Right atrium auricular region (tissue), 2 donors: ENCODE measurements at regions not wholly inside any gene's neighbourhood (a gene's known extent, or its start where the extent isn't known, plus 50 kb on each side); places are given as distances from the start of the nearest gene placed in this dataset.

ENCODE experiments used
- DNase-seq: peaks from one replicate; pipeline ENCODE4 v3.0.0-alpha.2; 2019; ENCODE audit warnings: low spot score
- H3K27ac ChIP-seq, 2 donors: fragments of 200-600 bp; sonication (generic); 1 replicate in 1 of 2; 2 replicates in 1 of 2; pipeline ENCODE4 v1.5.1; 2016 to 2019
- H3K27me3 ChIP-seq, 2 donors: fragments of 200-600 bp; sonication (generic); one replicate each; pipeline versions ENCODE4 v1.5.1 to v1.6.0; 2017 to 2019
- H3K36me3 ChIP-seq: fragments of 200-600 bp; sonication (generic); one replicate; pipeline ENCODE4 v1.5.1; 2016
- H3K4me1 ChIP-seq, 2 donors: fragments of 200-600 bp; sonication (generic); one replicate each; pipeline versions ENCODE4 v1.5.1 to v1.6.0; 2017 to 2019
- H3K4me3 ChIP-seq, 2 donors: fragments of 200-600 bp; sonication (generic); 1 replicate in 1 of 2; 2 replicates in 1 of 2; pipeline ENCODE4 v1.5.1; 2017 to 2019; ENCODE audit warnings: mild to moderate bottlenecking in 1 of 2, moderate library complexity in 1 of 2
- H3K9me3 ChIP-seq, 2 donors: fragments of 200-600 bp; sonication (generic); one replicate each; pipeline ENCODE4 v1.5.1; 2019
- CTCF ChIP-seq, 2 donors: fragments of 200-600 bp; sonication (generic); IDR thresholded peaks; one replicate each; pipeline ENCODE4 v1.5.1; 2019; ENCODE audit warnings: antibody characterized with exemption in 2 of 2

GRCh38 chr6:163634211-163635171 lies 220.0 kb downstream of the QKI start:
- peaks cover 0 to 8% of the 10 kb centered on the region in 2 donors for H3K9me3 ChIP-seq
- H3K4me3 ChIP-seq: no peak overlapping the region
- H3K4me1 ChIP-seq: peaks cover 0 to 6% of the 10 kb centered on the region in 2 donors
- no peaks in the 10 kb centered on the region for H3K36me3 ChIP-seq
- H3K27ac ChIP-seq: no peak overlapping the region
- no peak for TF ChIP-seq CTCF (IDR thresholded peaks at IDR 0.05)
- DNase-seq: no peak
- no peaks in the 10 kb centered on the region for H3K27me3 ChIP-seq

GRCh38 chr6:163630991-163631390 lies 216.5 kb downstream of the QKI start:
- peak overlapping the region in 1 of 2 donors; percentile 19 for H3K4me3 ChIP-seq
- no peak for TF ChIP-seq CTCF (IDR thresholded peaks at IDR 0.05)
- H3K9me3 ChIP-seq: peaks cover 0 to 13% of the 10 kb centered on the region in 2 donors
- DNase-seq: no peak
- no peak overlapping the region for H3K27ac ChIP-seq
- no peaks in the 10 kb centered on the region for H3K27me3 ChIP-seq
- no peaks in the 10 kb centered on the region for H3K36me3 ChIP-seq
- peaks cover 0 to 6% of the 10 kb centered on the region in 2 donors for H3K4me1 ChIP-seq

GRCh38 chr6:163630572-163630971 lies 216.1 kb downstream of the QKI start:
- Histone ChIP-seq H3K4me3 (peak overlapping the region in 1 of 2 donors; percentile 19), H3K27me3 (no peaks in the 10 kb centered on the region)
- DNase-seq: no peak

GRCh38 chr6:163630096-163630495 lies 215.6 kb downstream of the QKI start:
- no peak for TF ChIP-seq CTCF (IDR thresholded peaks at IDR 0.05)
- H3K4me3 ChIP-seq: no peak overlapping the region
- peaks cover 0 to 13% of the 10 kb centered on the region in 2 donors for H3K9me3 ChIP-seq
- H3K4me1 ChIP-seq: peaks cover 0 to 6% of the 10 kb centered on the region in 2 donors
- no peak for DNase-seq
- H3K36me3 ChIP-seq: no peaks in the 10 kb centered on the region
- no peaks in the 10 kb centered on the region for H3K27me3 ChIP-seq
- no peak overlapping the region for H3K27ac ChIP-seq

More at GRCh38 chr6:163630572-163630971, 216.1 kb downstream of the QKI start:
- no peak for TF ChIP-seq CTCF (IDR thresholded peaks at IDR 0.05)
- H3K9me3 ChIP-seq: peaks cover 0 to 13% of the 10 kb centered on the region in 2 donors
- no peaks in the 10 kb centered on the region for H3K36me3 ChIP-seq
- H3K27ac ChIP-seq: no peak overlapping the region
- H3K4me1 ChIP-seq: peaks cover 0 to 6% of the 10 kb centered on the region in 2 donors
